ENCODE measurements at regions not wholly inside any gene's neighbourhood (a gene's known extent, or its start where the extent isn't known, plus 50 kb on each side); places are given as distances from the start of the nearest gene placed in this dataset.

GRCh38 chr7:69225259-69225943 is 372.9 kb upstream of the AUTS2 start:
- TF ChIP-seq, protein P1, sequence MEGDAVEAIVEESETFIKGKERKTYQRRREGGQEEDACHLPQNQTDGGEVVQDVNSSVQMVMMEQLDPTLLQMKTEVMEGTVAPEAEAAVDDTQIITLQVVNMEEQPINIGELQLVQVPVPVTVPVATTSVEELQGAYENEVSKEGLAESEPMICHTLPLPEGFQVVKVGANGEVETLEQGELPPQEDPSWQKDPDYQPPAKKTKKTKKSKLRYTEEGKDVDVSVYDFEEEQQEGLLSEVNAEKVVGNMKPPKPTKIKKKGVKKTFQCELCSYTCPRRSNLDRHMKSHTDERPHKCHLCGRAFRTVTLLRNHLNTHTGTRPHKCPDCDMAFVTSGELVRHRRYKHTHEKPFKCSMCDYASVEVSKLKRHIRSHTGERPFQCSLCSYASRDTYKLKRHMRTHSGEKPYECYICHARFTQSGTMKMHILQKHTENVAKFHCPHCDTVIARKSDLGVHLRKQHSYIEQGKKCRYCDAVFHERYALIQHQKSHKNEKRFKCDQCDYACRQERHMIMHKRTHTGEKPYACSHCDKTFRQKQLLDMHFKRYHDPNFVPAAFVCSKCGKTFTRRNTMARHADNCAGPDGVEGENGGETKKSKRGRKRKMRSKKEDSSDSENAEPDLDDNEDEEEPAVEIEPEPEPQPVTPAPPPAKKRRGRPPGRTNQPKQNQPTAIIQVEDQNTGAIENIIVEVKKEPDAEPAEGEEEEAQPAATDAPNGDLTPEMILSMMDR (IDR thresholded peaks at IDR 0.05), result no peak
- TF ChIP-seq EP300 (IDR thresholded peaks at IDR 0.05), result no peak
- TF ChIP-seq POLR2A (IDR thresholded peaks at IDR 0.05), result no peak
- TF ChIP-seq POLR2AphosphoS5 (IDR thresholded peaks at IDR 0.05), result no peak
